ENCODE measurements at regions not wholly inside any gene's neighbourhood (a gene's known extent, or its start where the extent isn't known, plus 50 kb on each side); places are given as distances from the start of the nearest gene placed in this dataset.

- TF ChIP-seq CTCF (IDR thresholded peaks at IDR 0.05) (peak; percentile 18 to 42 (median 41)), POLR2A (IDR thresholded peaks at IDR 0.05; ENCODE audit: low read depth) (no peak), POLR2AphosphoS5 (IDR thresholded peaks at IDR 0.05) (no peak), EP300 (IDR thresholded peaks at IDR 0.05) (no peak)
Measured at GRCh38 chr4:73311428-73311827, 52.8 kb upstream of the ANKRD17 start.
